GM19468 (cell line): ENCODE measurements at regions not wholly inside any gene's neighbourhood (a gene's known extent, or its start where the extent isn't known, plus 50 kb on each side); places are given as distances from the start of the nearest gene placed in this dataset.
"Not testable (repeated sequence)": the region's sequence is repeated elsewhere in the genome, so short reads cannot be mapped to it uniquely, and the experiment has no call there.

Experiments used
- ATAC-seq: cut with Tn5 transposase; IDR thresholded peaks from one replicate; pipeline ENCODE4 v1.9.1; 2021; ENCODE audit warnings: mild to moderate bottlenecking, moderate library complexity, moderate number of reproducible peaks; ENCODE audit not compliant: unreplicated experiment; ENCODE audit errors: extremely low read depth

- no peak for ATAC-seq
Measured at GRCh38 chr2:52390651-52391050, 1358.7 kb upstream of the NRXN1 start.

- ATAC-seq: no peak
Measured at GRCh38 chr2:52387937-52388590, 1356.1 kb upstream of the NRXN1 start.

GRCh38 chr2:52386433-52387030, 1354.6 kb upstream of the NRXN1 start:
- ATAC-seq: no peak

GRCh38 chr2:52383541-52383940, 1351.6 kb upstream of the NRXN1 start:
- no peak for ATAC-seq

- ATAC-seq: no peak
Measured at GRCh38 chr2:52369178-52369577, 1337.2 kb upstream of the NRXN1 start.

- ATAC-seq: no peak
Measured at GRCh38 chr2:52368141-52368540, 1336.2 kb upstream of the NRXN1 start.

- ATAC-seq: no peak
Measured at GRCh38 chr2:52365946-52366345, 1334.0 kb upstream of the NRXN1 start.

GRCh38 chr2:52356556-52356955, 1324.6 kb upstream of the NRXN1 start:
- no peak for ATAC-seq

GRCh38 chr2:52347292-52347691, 1315.4 kb upstream of the NRXN1 start:
- no peak for ATAC-seq

- no peak for ATAC-seq
Measured at GRCh38 chr2:52345676-52346075, 1313.7 kb upstream of the NRXN1 start.

GRCh38 chr2:52345082-52345481, 1313.2 kb upstream of the NRXN1 start:
- no peak for ATAC-seq

- no peak for ATAC-seq
Measured at GRCh38 chr2:52343706-52344266, 1311.9 kb upstream of the NRXN1 start.

- no peak for ATAC-seq
Measured at GRCh38 chr2:52343010-52343409, 1311.1 kb upstream of the NRXN1 start.

- ATAC-seq: no peak
Measured at GRCh38 chr2:52342458-52342857, 1310.5 kb upstream of the NRXN1 start.

- ATAC-seq: no peak
Measured at GRCh38 chr2:52341732-52342131, 1309.8 kb upstream of the NRXN1 start.

GRCh38 chr2:52340171-52340570, 1308.2 kb upstream of the NRXN1 start:
- no peak for ATAC-seq

- not testable (repeated sequence) for ATAC-seq
Measured at GRCh38 chr2:52337786-52338185, 1305.9 kb upstream of the NRXN1 start.

GRCh38 chr2:52336951-52337350, 1305.0 kb upstream of the NRXN1 start:
- no peak for ATAC-seq

GRCh38 chr2:52335727-52336126, 1303.8 kb upstream of the NRXN1 start:
- no peak for ATAC-seq

- ATAC-seq: no peak
Measured at GRCh38 chr2:52334185-52334584, 1302.3 kb upstream of the NRXN1 start.

- no peak for ATAC-seq
Measured at GRCh38 chr2:52327641-52328040, 1295.7 kb upstream of the NRXN1 start.

GRCh38 chr2:52314231-52314630, 1282.3 kb upstream of the NRXN1 start:
- no peak for ATAC-seq
